Prostate gland (tissue), 2 donors: ENCODE measurements at regions not wholly inside any gene's neighbourhood (a gene's known extent, or its start where the extent isn't known, plus 50 kb on each side); places are given as distances from the start of the nearest gene placed in this dataset.
"Not testable (repeated sequence)": the region's sequence is repeated elsewhere in the genome, so short reads cannot be mapped to it uniquely, and the experiment has no call there.

ENCODE experiments used
- DNase-seq: peaks from one replicate; pipeline ENCODE4 v3.0.0-alpha.2; 2019; ENCODE audit warnings: low spot score
- H3K27ac ChIP-seq, 2 donors: fragments of 200-600 bp; sonication (generic); 2 replicates each; pipeline ENCODE4 v1.5.1; 2017 to 2019
- H3K27me3 ChIP-seq: fragments of 200-600 bp; sonication (generic); replicated peaks from 2 replicates; pipeline ENCODE4 v1.5.1; 2019; ENCODE audit not compliant: insufficient read depth
- H3K36me3 ChIP-seq, 2 donors: fragments of 200-600 bp; sonication (generic); 1 replicate in 1 of 2; 2 replicates in 1 of 2; pipeline versions ENCODE4 v1.5.1 to v1.8.1; 2017 to 2019
- H3K4me1 ChIP-seq: fragments of 200-600 bp; sonication (generic); replicated peaks from 2 replicates; pipeline ENCODE4 v1.5.1; 2019
- H3K4me3 ChIP-seq, 2 donors: fragments of 200-600 bp; sonication (generic); 2 replicates each; pipeline ENCODE4 v1.5.1; 2017 to 2019
- H3K9me3 ChIP-seq: fragments of 200-600 bp; sonication (generic); 2 replicates; pipeline ENCODE4 v1.5.1; 2017
- POLR2A ChIP-seq: fragments of 450-650 bp; IDR thresholded peaks from one replicate; pipeline ENCODE4 v1.6.1; 2016; ENCODE audit warnings: antibody characterized with exemption, mild to moderate bottlenecking
- POLR2AphosphoS5 ChIP-seq: sonication (generic); formaldehyde crosslinking; IDR thresholded peaks from one replicate; pipeline ENCODE4 v1.6.1; 2017; ENCODE audit warnings: antibody characterized with exemption
- WGBS: methylation state at CpG from one replicate; pipeline ENCODE4 v1.1.5; 2018; 5-methylcytosine and 5-hydroxymethylcytosine counted together
- intact Hi-C: fragments of 100-400 bp; cut with DNase I; formaldehyde crosslinking; loops from one replicate; pipeline ENCODE4 v1.14.2; 2022
- TF ChIP-seq, protein P1 (sequence below), 4 experiments: fragments of 200-600 bp in 2 of 4; fragments of 450-650 bp in 2 of 4; sonication (generic) in 2 of 4; IDR thresholded peaks; 1 replicate in 3 of 4; 2 replicates in 1 of 4; pipeline ENCODE4 v1.5.1; 2016 to 2019; ENCODE audit warnings: antibody characterized with exemption in 4 of 4, mild to moderate bottlenecking in 2 of 4, moderate library complexity in 2 of 4

DNA sequence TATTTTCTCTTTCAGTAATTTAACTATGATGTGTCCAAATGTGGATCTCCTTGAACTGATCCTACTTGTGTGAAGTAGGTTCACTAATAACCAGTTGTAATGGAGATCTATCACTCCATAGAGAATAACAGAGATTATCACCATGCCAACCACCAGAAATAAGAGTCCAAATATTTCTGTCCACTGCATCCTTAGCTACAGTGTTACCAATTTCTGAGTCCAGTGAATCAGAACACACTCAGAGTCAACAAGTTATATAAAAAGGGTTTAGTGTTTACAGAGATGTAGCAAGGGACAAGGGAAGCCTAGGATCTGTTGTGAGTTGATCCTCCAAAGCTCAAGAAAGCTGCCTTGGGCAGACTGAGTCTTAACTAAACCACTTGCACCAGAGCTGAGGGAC is 882.8 kb downstream of the TBC1D32 start:
- DNase-seq: no peak
- Histone ChIP-seq H3K4me3 (no peak overlapping the region), H3K4me1 (no peaks in the 10 kb centered on the region), H3K27ac (no peak overlapping the region), H3K36me3 (no peaks in the 10 kb centered on the region), H3K9me3 (no peaks in the 10 kb centered on the region), H3K27me3 (no peaks in the 10 kb centered on the region)
- TF ChIP-seq, protein P1, sequence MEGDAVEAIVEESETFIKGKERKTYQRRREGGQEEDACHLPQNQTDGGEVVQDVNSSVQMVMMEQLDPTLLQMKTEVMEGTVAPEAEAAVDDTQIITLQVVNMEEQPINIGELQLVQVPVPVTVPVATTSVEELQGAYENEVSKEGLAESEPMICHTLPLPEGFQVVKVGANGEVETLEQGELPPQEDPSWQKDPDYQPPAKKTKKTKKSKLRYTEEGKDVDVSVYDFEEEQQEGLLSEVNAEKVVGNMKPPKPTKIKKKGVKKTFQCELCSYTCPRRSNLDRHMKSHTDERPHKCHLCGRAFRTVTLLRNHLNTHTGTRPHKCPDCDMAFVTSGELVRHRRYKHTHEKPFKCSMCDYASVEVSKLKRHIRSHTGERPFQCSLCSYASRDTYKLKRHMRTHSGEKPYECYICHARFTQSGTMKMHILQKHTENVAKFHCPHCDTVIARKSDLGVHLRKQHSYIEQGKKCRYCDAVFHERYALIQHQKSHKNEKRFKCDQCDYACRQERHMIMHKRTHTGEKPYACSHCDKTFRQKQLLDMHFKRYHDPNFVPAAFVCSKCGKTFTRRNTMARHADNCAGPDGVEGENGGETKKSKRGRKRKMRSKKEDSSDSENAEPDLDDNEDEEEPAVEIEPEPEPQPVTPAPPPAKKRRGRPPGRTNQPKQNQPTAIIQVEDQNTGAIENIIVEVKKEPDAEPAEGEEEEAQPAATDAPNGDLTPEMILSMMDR (IDR thresholded peaks at IDR 0.05): no peak
- TF ChIP-seq POLR2A: no peak
- no peak for TF ChIP-seq POLR2AphosphoS5
- intact Hi-C loops: no loop called here

DNA sequence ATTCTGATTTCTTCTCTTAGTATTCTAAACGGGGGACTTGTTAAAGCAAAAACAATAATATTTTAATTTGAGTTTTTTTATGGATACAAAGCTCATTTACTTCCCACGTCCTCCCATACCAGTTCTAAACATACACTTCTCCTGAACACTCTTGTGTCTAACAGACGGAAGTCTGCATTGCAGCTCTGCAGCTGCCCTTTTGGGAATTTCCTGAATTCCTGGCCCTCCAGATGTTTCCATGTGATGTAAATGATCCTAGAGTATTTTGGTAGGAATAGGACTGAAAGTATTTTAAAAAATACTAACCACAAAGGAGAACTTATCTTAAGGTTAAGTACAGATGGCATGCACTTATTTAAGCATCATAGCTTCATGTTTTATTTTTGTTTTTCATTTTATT is 886.7 kb downstream of the TBC1D32 start:
- no peaks in the 10 kb centered on the region for H3K9me3 ChIP-seq
- intact Hi-C loops: no loop called here
- H3K4me3 ChIP-seq: no peak overlapping the region
- H3K36me3 ChIP-seq: no peaks in the 10 kb centered on the region
- no peaks in the 10 kb centered on the region for H3K4me1 ChIP-seq
- TF ChIP-seq, protein P1 (IDR thresholded peaks at IDR 0.05): no peak
- no peak for TF ChIP-seq POLR2A
- TF ChIP-seq POLR2AphosphoS5: no peak
- H3K27ac ChIP-seq: no peak overlapping the region
- WGBS: 57% methylated on average over 3 of the region's 3 CpGs
- no peaks in the 10 kb centered on the region for H3K27me3 ChIP-seq
- no peak for DNase-seq

DNA sequence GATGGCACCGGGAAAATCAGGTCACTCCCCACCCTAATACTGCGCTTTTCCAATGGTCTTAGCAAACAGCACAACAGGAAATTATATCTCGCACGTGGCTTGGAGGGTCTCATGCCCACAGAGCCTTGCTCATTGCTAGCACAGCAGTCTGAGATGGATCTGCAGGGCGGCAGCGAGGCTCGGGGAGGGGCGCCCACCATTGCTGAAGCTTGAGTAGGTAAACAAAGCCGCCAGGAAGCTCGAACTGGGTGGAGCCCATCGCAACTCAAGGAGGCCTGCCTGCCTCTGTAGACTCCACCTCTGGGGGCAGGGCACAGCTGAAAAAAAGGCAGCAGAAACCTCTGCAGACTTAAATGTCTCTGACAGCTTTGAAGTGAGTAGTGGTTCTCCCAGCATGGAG is 901.4 kb downstream of the TBC1D32 start:
- H3K4me1 ChIP-seq, intact Hi-C loops, DNase-seq, H3K27me3 ChIP-seq, H3K36me3 ChIP-seq, H3K4me3 ChIP-seq, H3K27ac ChIP-seq, H3K9me3 ChIP-seq: not testable (repeated sequence)
- WGBS: 87% methylated on average over 11 of the region's 11 CpGs

DNA sequence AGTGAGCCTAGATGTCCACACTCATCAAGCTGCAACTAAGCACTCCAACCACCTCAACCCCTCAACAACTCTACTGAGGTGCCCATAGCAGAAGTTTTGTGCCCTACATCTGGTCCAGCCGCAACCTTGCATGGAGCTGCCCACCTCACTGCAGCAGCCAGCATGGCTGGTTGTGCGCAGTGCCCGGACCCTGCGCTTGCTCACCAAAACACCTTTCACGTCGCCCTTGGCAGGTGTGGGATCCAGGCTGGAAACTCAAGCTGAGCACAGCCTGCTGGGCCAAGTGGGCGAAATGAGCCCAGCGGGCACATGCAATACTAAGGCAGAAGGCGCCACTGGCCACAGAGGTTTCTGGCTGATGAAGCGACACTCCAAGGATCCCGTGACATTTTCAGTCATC is 902.4 kb downstream of the TBC1D32 start:
- Histone ChIP-seq H3K4me1 (no peaks in the 10 kb centered on the region), H3K9me3 (no peaks in the 10 kb centered on the region), H3K27ac (no peak overlapping the region), H3K4me3 (no peak overlapping the region), H3K27me3 (no peaks in the 10 kb centered on the region), H3K36me3 (no peaks in the 10 kb centered on the region)
- WGBS: 93% methylated on average over 11 of the region's 11 CpGs
- TF ChIP-seq, protein P1 (IDR thresholded peaks at IDR 0.05): no peak
- TF ChIP-seq POLR2AphosphoS5 (no peak), POLR2A (no peak)
- intact Hi-C loops: no loop called here
- DNase-seq: no peak

DNA sequence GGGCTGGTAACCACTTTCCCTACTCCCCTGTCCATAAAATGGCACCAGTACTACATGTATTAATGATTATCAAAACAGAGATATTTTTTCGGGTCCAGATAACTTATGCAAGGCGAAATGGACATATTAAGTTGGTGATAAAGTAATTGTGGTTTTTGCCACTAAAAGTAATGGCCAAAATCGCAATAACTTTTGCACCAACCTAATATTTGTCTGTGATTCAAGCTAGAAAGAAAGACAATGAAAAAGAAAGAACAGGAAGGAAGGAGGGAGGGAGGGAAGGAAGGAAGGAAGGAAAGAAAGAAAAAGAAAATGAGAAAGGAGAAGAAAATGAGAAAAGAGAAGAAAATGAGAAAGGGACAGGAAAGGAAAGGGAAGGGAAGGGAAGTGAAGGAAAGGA is 922.9 kb downstream of the TBC1D32 start:
- no peak for DNase-seq
- Histone ChIP-seq H3K4me3 (no peak overlapping the region), H3K27me3 (no peaks in the 10 kb centered on the region), H3K9me3 (no peaks in the 10 kb centered on the region), H3K36me3 (no peaks in the 10 kb centered on the region), H3K27ac (no peak overlapping the region), H3K4me1 (no peaks in the 10 kb centered on the region)
- intact Hi-C loops: no loop called here
- WGBS: 88% methylated on average over 3 of the region's 3 CpGs
- TF ChIP-seq POLR2AphosphoS5 (no peak), POLR2A (no peak)
- TF ChIP-seq, protein P1 (IDR thresholded peaks at IDR 0.05): no peak
